ENCODE measurements at regions not wholly inside any gene's neighbourhood (a gene's known extent, or its start where the extent isn't known, plus 50 kb on each side); places are given as distances from the start of the nearest gene placed in this dataset.

DNA sequence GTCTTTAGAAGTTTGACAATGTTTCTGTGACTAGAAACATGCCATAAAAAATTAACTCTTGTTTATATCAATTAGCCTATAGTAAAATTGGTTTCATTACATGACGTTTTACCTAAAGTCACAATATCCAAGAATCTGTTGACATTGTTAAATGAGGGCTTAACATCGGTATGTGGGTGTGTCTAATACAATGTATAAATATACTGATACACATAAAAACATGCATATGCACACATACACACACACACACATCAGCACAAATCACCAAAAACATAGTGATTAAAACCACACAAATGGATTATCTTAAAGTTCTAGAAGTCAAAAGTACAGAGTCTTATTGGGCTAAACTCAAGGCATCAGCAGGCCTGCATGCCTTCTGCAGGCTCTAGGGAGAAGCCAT, 456.7 kb downstream of the NTRK3 start:
- TF ChIP-seq, protein P1, sequence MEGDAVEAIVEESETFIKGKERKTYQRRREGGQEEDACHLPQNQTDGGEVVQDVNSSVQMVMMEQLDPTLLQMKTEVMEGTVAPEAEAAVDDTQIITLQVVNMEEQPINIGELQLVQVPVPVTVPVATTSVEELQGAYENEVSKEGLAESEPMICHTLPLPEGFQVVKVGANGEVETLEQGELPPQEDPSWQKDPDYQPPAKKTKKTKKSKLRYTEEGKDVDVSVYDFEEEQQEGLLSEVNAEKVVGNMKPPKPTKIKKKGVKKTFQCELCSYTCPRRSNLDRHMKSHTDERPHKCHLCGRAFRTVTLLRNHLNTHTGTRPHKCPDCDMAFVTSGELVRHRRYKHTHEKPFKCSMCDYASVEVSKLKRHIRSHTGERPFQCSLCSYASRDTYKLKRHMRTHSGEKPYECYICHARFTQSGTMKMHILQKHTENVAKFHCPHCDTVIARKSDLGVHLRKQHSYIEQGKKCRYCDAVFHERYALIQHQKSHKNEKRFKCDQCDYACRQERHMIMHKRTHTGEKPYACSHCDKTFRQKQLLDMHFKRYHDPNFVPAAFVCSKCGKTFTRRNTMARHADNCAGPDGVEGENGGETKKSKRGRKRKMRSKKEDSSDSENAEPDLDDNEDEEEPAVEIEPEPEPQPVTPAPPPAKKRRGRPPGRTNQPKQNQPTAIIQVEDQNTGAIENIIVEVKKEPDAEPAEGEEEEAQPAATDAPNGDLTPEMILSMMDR (IDR thresholded peaks at IDR 0.05; ENCODE audit: poor library complexity, severe bottlenecking): no peak
- TF ChIP-seq EP300 (conservative IDR thresholded peaks at IDR 0.05; ENCODE audit: poor library complexity, severe bottlenecking) (no peak), TAF1 (IDR thresholded peaks at IDR 0.05; ENCODE audit: low read depth) (no peak), EZH2 (IDR thresholded peaks at IDR 0.05; ENCODE audit: borderline replicate concordance, insufficient read depth, low read length, poor library complexity, severe bottlenecking) (no peak), SMC3 (conservative IDR thresholded peaks at IDR 0.05; ENCODE audit: poor library complexity) (no peak), RAD21 (conservative IDR thresholded peaks at IDR 0.05) (no peak)

Measured in neural cell (in vitro differentiated cells).